HepG2 (cell line): ENCODE measurements at regions not wholly inside any gene's neighbourhood (a gene's known extent, or its start where the extent isn't known, plus 50 kb on each side); places are given as distances from the start of the nearest gene placed in this dataset.

Source experiments
- ATAC-seq: fragments of 200-7000 bp; cut with Tn5 transposase; 3 replicates; pipeline ENCODE4 v1.9.1; 2020; ENCODE audit warnings: mild to moderate bottlenecking, moderate library complexity
- BruUV-seq: library from RNA; stranded (reverse); fragments of 400-500 nt; replicated peaks from 2 replicates; lab custom pipeline; 2021; lab: Mats Ljungman, UMichigan
- CTCF ChIA-PET: fragments of 300-600 bp; formaldehyde crosslinking; extraction: SDS; loops from one replicate; lab custom pipeline; 2021; ENCODE audit warnings: low total read pairs, inconsistent platforms, low intra/inter-chr PET ratio; lab: Yijun Ruan, JAX
- POLR2A ChIA-PET: fragments of 350-600 bp; sonication (Branson Sonifier 250); formaldehyde crosslinking; loops from one replicate; lab custom pipeline; 2020; ENCODE audit warnings: antibody characterized with exemption, inconsistent platforms; lab: Yijun Ruan, JAX
- DNase-seq: peaks from one replicate; pipeline ENCODE4 v3.0.0-alpha.2; 2015; ENCODE audit warnings: low spot score
- FAIRE-seq: peaks from 3 replicates; lab custom pipeline; 2011; peaks lifted over from hg19 to GRCh38; lab: Jason Lieb, UNC
- H2AFZ ChIP-seq: one replicate; pipeline ENCODE4 v1.6.1; 2011; ENCODE audit warnings: low read length, inconsistent platforms
- H3K27ac ChIP-seq: fragments of 300-600 bp; 3 replicates; pipeline ENCODE4 v1.8.0; 2011; ENCODE audit warnings: mixed run types, mild to moderate bottlenecking, mixed read lengths, low read length, inconsistent platforms; ENCODE audit not compliant: insufficient read depth; ENCODE audit errors: extremely low read length
- H3K27me3 ChIP-seq, 2 experiments: fragments of 200-600 bp in 1 of 2; 2 replicates in 1 of 2; 3 replicates in 1 of 2; pipeline versions ENCODE4 v1.6.0 to v1.8.0; 2011; ENCODE audit warnings: low read length in 2 of 2, mild to moderate bottlenecking in 2 of 2, moderate library complexity in 2 of 2, inconsistent platforms in 1 of 2; ENCODE audit not compliant: insufficient read depth in 2 of 2, control insufficient read depth in 1 of 2
- H3K36me3 ChIP-seq, 2 experiments: fragments of 200-600 bp in 1 of 2; replicated peaks in 1 of 2; 2 replicates in 1 of 2; 3 replicates in 1 of 2; pipeline versions ENCODE4 v1.5.1 to v1.8.0; 2011; ENCODE audit warnings: low read length in 2 of 2, inconsistent platforms in 1 of 2; ENCODE audit not compliant: insufficient read depth in 2 of 2, control insufficient read depth in 1 of 2
- H3K4me1 ChIP-seq: 2 replicates; pipeline ENCODE4 v1.5.1; 2012; ENCODE audit warnings: low read length, inconsistent platforms; ENCODE audit not compliant: insufficient read depth
- H3K4me2 ChIP-seq: 2 replicates; pipeline ENCODE4 v1.6.0; 2011; ENCODE audit warnings: low read depth, low read length, inconsistent platforms
- H3K4me3 ChIP-seq, 3 experiments: fragments of 200-600 bp in 1 of 3; sonication (generic), shearing (Covaris generic) in 1 of 3; replicated peaks in 1 of 3; 2 replicates each; pipeline ENCODE4 v1.5.1; 2011 to 2016; ENCODE audit warnings: low read length in 3 of 3, inconsistent platforms in 2 of 3, low read depth in 2 of 3, mild to moderate bottlenecking in 2 of 3, control low read depth in 1 of 3, mixed read lengths in 1 of 3; ENCODE audit not compliant: insufficient read depth in 1 of 3
- H3K79me2 ChIP-seq: one replicate; pipeline ENCODE4 v1.6.1; 2011; ENCODE audit warnings: low read length, inconsistent platforms; ENCODE audit not compliant: insufficient read depth
- H3K9ac ChIP-seq: 2 replicates; pipeline ENCODE4 v1.6.0; 2011; ENCODE audit warnings: mild to moderate bottlenecking, low read depth, low read length, inconsistent platforms; ENCODE audit not compliant: insufficient read depth
- H3K9me3 ChIP-seq: 2 replicates; pipeline ENCODE4 v1.5.1; 2012; ENCODE audit warnings: mild to moderate bottlenecking, low read length
- H4K20me1 ChIP-seq: 2 replicates; pipeline ENCODE4 v1.6.0; 2011; ENCODE audit warnings: inconsistent platforms, mild to moderate bottlenecking, low read length, moderate library complexity; ENCODE audit not compliant: insufficient read depth
- RARA ChIP-seq: IDR thresholded peaks from 2 replicates; pipeline ENCODE4 v1.6.1; 2016; ENCODE audit warnings: missing genetic modification reagents, missing compliant biosample characterization
- TEAD2 ChIP-seq: sonication (generic); formaldehyde crosslinking; IDR thresholded peaks from 2 replicates; pipeline ENCODE4 v1.9.0; 2021; ENCODE audit warnings: missing genetic modification reagents
- ZNF451 ChIP-seq: sonication (generic); formaldehyde crosslinking; IDR thresholded peaks from 2 replicates; pipeline ENCODE4 v1.5.0; 2020; ENCODE audit warnings: mild to moderate bottlenecking, missing genetic modification reagents
- ZNF496 ChIP-seq: sonication (generic); formaldehyde crosslinking; IDR thresholded peaks from 2 replicates; pipeline ENCODE4 v1.8.1; 2023; ENCODE audit warnings: mild to moderate bottlenecking, moderate library complexity, missing genetic modification reagents; ENCODE audit not compliant: insufficient replicate concordance
- ZNF737 ChIP-seq: sonication (generic); formaldehyde crosslinking; IDR thresholded peaks from 2 replicates; pipeline ENCODE4 v1.5.0; 2020; ENCODE audit warnings: missing genetic modification reagents, mild to moderate bottlenecking, borderline replicate concordance
- ZNF747 ChIP-seq: sonication (generic); formaldehyde crosslinking; IDR thresholded peaks from 2 replicates; pipeline ENCODE4 v1.8.1; 2023; ENCODE audit warnings: missing genetic modification reagents, mild to moderate bottlenecking, borderline replicate concordance
- ZNF891 ChIP-seq: sonication (generic); formaldehyde crosslinking; IDR thresholded peaks from 2 replicates; pipeline ENCODE4 v1.5.0; 2020; ENCODE audit warnings: mild to moderate bottlenecking, missing genetic modification reagents
- ZSCAN21 ChIP-seq: sonication (generic); formaldehyde crosslinking; IDR thresholded peaks from 2 replicates; pipeline ENCODE4 v1.8.0; 2022; ENCODE audit warnings: mild to moderate bottlenecking, missing genetic modification reagents, moderate library complexity, borderline replicate concordance
- WGBS: methylation state at CpG from one replicate; pipeline ENCODE4 v1.1.6; 2017; ENCODE audit warnings: low lambda C conversion rate; 5-methylcytosine and 5-hydroxymethylcytosine counted together
- in situ Hi-C: cut with HindIII; loops from 2 replicates; pipeline ENCODE4 v1.10.0; 2017; ENCODE audit warnings: low pct_unique_long_range_greater_than_20kb; ENCODE audit not compliant: extremely low pct_ligation_motif_present
- intact Hi-C: fragments of 100-400 bp; cut with micrococcal nuclease; formaldehyde crosslinking; loops from one replicate; pipeline ENCODE4 v1.10.0; 2022; ENCODE audit not compliant: unreplicated experiment
- TF ChIP-seq, protein P1 (sequence below): sonication (generic); formaldehyde crosslinking; IDR thresholded peaks from 2 replicates; pipeline ENCODE4 v1.4.0; 2020; ENCODE audit warnings: missing genetic modification reagents
- TF ChIP-seq, protein P2 (sequence below): sonication (generic); formaldehyde crosslinking; IDR thresholded peaks from 2 replicates; pipeline ENCODE4 v1.8.1; 2023; ENCODE audit warnings: missing genetic modification reagents, inconsistent platforms, borderline replicate concordance
- TF ChIP-seq, protein P3 (sequence below): sonication (generic); formaldehyde crosslinking; IDR thresholded peaks from 2 replicates; pipeline ENCODE4 v1.5.1; 2020; ENCODE audit warnings: missing genetic modification reagents, mild to moderate bottlenecking, borderline replicate concordance
- TF ChIP-seq, protein P4 (sequence below): sonication (generic); formaldehyde crosslinking; IDR thresholded peaks from 2 replicates; pipeline ENCODE4 v1.5.0; 2020; ENCODE audit warnings: missing genetic modification reagents
- TF ChIP-seq, protein P5 (sequence below): sonication (generic); formaldehyde crosslinking; IDR thresholded peaks from 2 replicates; pipeline ENCODE4 v1.5.0; 2020; ENCODE audit warnings: missing genetic modification reagents

DNA sequence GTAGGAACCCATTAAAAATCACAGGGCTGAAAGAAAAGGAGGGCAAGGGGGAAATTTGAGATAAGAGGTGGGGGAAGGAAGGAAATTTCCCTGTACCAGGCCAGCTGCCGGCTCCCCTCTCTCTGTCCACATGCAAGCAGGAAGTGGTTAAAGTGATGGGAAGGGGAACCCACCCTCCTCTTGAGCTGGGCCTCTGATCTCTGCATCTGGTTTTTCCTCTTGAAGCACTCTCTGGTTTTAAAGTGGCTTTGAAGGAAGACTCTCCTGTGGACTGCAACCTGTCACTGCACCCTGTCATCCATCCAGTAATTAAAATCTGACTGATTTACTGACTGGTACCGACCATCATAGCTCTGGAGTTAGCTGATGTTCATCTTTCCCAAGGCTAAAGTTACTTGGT is 239.6 kb downstream of the TSHZ3 start:
- Histone ChIP-seq H3K36me3 (no peaks in the 10 kb centered on the region), H2AFZ (no peak overlapping the region), H3K4me3 (no peak overlapping the region), H3K9ac (no peak overlapping the region), H3K9me3 (peaks cover 61% of the 10 kb centered on the region), H3K4me1 (no peaks in the 10 kb centered on the region), H3K4me2 (no peak overlapping the region), H3K27me3 (no peaks in the 10 kb centered on the region; a peak in 1 of 5 replicates), H3K27ac (no peak overlapping the region), H4K20me1 (no peaks in the 10 kb centered on the region), H3K79me2 (no peaks in the 10 kb centered on the region)
- ATAC-seq (no peak), DNase-seq (no peak), FAIRE-seq (no peak)
- ChIA-PET CTCF (no interaction called here), POLR2A (no interaction called here)
- no TSS peak for BruUV-seq
- intact Hi-C loops (no loop called here), in situ Hi-C loops (no loop called here)
- WGBS, result 0% methylated on average over 2 of the region's 2 CpGs
- TF ChIP-seq ZNF747 (CRISPR knock-in tag) (no peak), ZNF737 (CRISPR knock-in tag) (no peak), TEAD2 (CRISPR knock-in tag) (no peak), RARA (CRISPR knock-in tag) (no peak), ZNF891 (CRISPR knock-in tag) (no peak), ZNF496 (CRISPR knock-in tag) (no peak), ZNF451 (CRISPR knock-in tag) (no peak), ZSCAN21 (CRISPR knock-in tag) (no peak)
- TF ChIP-seq, protein P1, sequence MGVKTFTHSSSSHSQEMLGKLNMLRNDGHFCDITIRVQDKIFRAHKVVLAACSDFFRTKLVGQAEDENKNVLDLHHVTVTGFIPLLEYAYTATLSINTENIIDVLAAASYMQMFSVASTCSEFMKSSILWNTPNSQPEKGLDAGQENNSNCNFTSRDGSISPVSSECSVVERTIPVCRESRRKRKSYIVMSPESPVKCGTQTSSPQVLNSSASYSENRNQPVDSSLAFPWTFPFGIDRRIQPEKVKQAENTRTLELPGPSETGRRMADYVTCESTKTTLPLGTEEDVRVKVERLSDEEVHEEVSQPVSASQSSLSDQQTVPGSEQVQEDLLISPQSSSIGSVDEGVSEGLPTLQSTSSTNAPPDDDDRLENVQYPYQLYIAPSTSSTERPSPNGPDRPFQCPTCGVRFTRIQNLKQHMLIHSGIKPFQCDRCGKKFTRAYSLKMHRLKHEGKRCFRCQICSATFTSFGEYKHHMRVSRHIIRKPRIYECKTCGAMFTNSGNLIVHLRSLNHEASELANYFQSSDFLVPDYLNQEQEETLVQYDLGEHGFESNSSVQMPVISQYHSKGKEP (CRISPR knock-in tag), result no peak
- TF ChIP-seq, protein P2, sequence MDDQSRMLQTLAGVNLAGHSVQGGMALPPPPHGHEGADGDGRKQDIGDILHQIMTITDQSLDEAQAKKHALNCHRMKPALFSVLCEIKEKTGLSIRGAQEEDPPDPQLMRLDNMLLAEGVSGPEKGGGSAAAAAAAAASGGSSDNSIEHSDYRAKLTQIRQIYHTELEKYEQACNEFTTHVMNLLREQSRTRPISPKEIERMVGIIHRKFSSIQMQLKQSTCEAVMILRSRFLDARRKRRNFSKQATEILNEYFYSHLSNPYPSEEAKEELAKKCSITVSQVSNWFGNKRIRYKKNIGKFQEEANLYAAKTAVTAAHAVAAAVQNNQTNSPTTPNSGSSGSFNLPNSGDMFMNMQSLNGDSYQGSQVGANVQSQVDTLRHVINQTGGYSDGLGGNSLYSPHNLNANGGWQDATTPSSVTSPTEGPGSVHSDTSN (CRISPR knock-in tag), result no peak
- TF ChIP-seq, protein P3, sequence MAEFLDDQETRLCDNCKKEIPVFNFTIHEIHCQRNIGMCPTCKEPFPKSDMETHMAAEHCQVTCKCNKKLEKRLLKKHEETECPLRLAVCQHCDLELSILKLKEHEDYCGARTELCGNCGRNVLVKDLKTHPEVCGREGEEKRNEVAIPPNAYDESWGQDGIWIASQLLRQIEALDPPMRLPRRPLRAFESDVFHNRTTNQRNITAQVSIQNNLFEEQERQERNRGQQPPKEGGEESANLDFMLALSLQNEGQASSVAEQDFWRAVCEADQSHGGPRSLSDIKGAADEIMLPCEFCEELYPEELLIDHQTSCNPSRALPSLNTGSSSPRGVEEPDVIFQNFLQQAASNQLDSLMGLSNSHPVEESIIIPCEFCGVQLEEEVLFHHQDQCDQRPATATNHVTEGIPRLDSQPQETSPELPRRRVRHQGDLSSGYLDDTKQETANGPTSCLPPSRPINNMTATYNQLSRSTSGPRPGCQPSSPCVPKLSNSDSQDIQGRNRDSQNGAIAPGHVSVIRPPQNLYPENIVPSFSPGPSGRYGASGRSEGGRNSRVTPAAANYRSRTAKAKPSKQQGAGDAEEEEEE (CRISPR knock-in tag), result no peak
- TF ChIP-seq, protein P4, sequence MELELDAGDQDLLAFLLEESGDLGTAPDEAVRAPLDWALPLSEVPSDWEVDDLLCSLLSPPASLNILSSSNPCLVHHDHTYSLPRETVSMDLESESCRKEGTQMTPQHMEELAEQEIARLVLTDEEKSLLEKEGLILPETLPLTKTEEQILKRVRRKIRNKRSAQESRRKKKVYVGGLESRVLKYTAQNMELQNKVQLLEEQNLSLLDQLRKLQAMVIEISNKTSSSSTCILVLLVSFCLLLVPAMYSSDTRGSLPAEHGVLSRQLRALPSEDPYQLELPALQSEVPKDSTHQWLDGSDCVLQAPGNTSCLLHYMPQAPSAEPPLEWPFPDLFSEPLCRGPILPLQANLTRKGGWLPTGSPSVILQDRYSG, result no peak
- TF ChIP-seq, protein P5, sequence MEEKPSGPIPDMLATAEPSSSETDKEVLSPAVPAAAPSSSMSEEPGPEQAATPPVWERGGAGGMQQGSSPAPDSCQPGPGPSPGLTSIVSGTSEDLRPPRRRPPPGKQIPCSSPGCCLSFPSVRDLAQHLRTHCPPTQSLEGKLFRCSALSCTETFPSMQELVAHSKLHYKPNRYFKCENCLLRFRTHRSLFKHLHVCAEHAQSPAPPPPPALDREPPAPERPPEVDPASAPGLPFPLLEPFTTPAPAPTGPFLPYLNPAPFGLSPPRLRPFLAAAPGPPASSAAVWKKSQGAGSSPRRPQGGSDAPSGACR (CRISPR knock-in tag), result no peak
